Keratinocyte (primary cell): ENCODE measurements at regions not wholly inside any gene's neighbourhood (a gene's known extent, or its start where the extent isn't known, plus 50 kb on each side); places are given as distances from the start of the nearest gene placed in this dataset.

Source experiments
- DNase-seq: peaks from one replicate; pipeline ENCODE4 v3.0.0-alpha.2; 2011; ENCODE audit warnings: low read depth, missing footprints, low spot score
- FAIRE-seq: peaks from 2 replicates; lab custom pipeline; 2011; peaks lifted over from hg19 to GRCh38; lab: Jason Lieb, UNC
- H2AFZ ChIP-seq: 2 replicates; pipeline ENCODE4 v1.6.0; 2012; ENCODE audit warnings: low read length, control low read depth, inconsistent platforms; ENCODE audit not compliant: control insufficient read depth
- H3K27ac ChIP-seq: 2 replicates; pipeline ENCODE4 v1.5.1; 2011; ENCODE audit warnings: low read length; ENCODE audit not compliant: control insufficient read depth, insufficient read depth
- H3K27me3 ChIP-seq: 3 replicates; pipeline ENCODE4 v1.6.0; 2011; ENCODE audit warnings: low read length; ENCODE audit not compliant: control insufficient read depth, insufficient read depth; ENCODE audit errors: extremely low read depth
- H3K36me3 ChIP-seq, 2 experiments: 2 replicates in 1 of 2; 3 replicates in 1 of 2; pipeline ENCODE4 v1.5.1; 2011; ENCODE audit warnings: low read length in 2 of 2, mild to moderate bottlenecking in 1 of 2; ENCODE audit not compliant: control insufficient read depth in 2 of 2, insufficient read depth in 2 of 2; ENCODE audit errors: extremely low read depth in 1 of 2
- H3K4me1 ChIP-seq: 3 replicates; pipeline ENCODE4 v1.5.1; 2011; ENCODE audit warnings: low read length; ENCODE audit not compliant: control insufficient read depth, insufficient read depth; ENCODE audit errors: extremely low read depth
- H3K4me2 ChIP-seq: 3 replicates; pipeline ENCODE4 v1.6.0; 2011; ENCODE audit warnings: low read depth, low read length; ENCODE audit not compliant: control insufficient read depth, insufficient read depth; ENCODE audit errors: extremely low read depth
- H3K4me3 ChIP-seq, 3 experiments: fragments of 200-600 bp in 1 of 3; sonication (generic) in 1 of 3; 2 replicates in 2 of 3; 3 replicates in 1 of 3; pipeline ENCODE4 v1.5.1; 2011 to 2016; ENCODE audit warnings: low read length in 3 of 3, mild to moderate bottlenecking in 3 of 3, control low read depth in 2 of 3, inconsistent platforms in 1 of 3, low read depth in 1 of 3, mixed read lengths in 1 of 3, mixed run types in 1 of 3, moderate library complexity in 1 of 3; ENCODE audit not compliant: control insufficient read depth in 2 of 3, insufficient read depth in 2 of 3; ENCODE audit errors: extremely low read depth in 1 of 3
- H3K79me2 ChIP-seq: 2 replicates; pipeline ENCODE4 v1.6.0; 2012; ENCODE audit warnings: low read length; ENCODE audit not compliant: control insufficient read depth, insufficient read depth
- H3K9ac ChIP-seq: 3 replicates; pipeline ENCODE4 v1.6.0; 2011; ENCODE audit warnings: low read length; ENCODE audit not compliant: control insufficient read depth, insufficient read depth; ENCODE audit errors: extremely low read depth
- H3K9me1 ChIP-seq: 3 replicates; pipeline ENCODE4 v1.6.0; 2011; ENCODE audit warnings: low read length; ENCODE audit not compliant: control insufficient read depth, insufficient read depth; ENCODE audit errors: extremely low read depth
- H3K9me3 ChIP-seq: 2 replicates; pipeline ENCODE4 v1.5.1; 2012; ENCODE audit warnings: low read depth, low read length; ENCODE audit not compliant: control insufficient read depth
- H4K20me1 ChIP-seq: 3 replicates; pipeline ENCODE4 v1.6.0; 2011; ENCODE audit warnings: low read length; ENCODE audit not compliant: control insufficient read depth, insufficient read depth; ENCODE audit errors: extremely low read depth
- CTCF ChIP-seq, 3 experiments: IDR thresholded peaks in 1 of 3; conservative IDR thresholded peaks in 1 of 3; optimal IDR thresholded peaks in 1 of 3; 2 replicates in 2 of 3; 3 replicates in 1 of 3; pipeline versions ENCODE3 to v1.5.1; 2011; ENCODE audit warnings: low read length in 3 of 3, mild to moderate bottlenecking in 3 of 3, moderate library complexity in 2 of 3, control low read depth in 1 of 3, inconsistent platforms in 1 of 3; ENCODE audit not compliant: insufficient read depth in 2 of 3; ENCODE audit errors: extremely low read depth in 1 of 3
- EZH2 ChIP-seq: IDR thresholded peaks from one replicate; pipeline ENCODE4 v1.6.1; 2012; ENCODE audit warnings: inconsistent platforms, mild to moderate bottlenecking, low read length, moderate library complexity
- dilution Hi-C: fragments of 300-500 bp; cut with MboI; formaldehyde crosslinking; loops from one replicate; pipeline ENCODE4 v1.7.0; 2020; ENCODE audit warnings: low sequenced_read_pairs; ENCODE audit not compliant: extremely low pct_ligation_motif_present

- dilution Hi-C loops, result no loop called here
- DNase-seq (no peak), FAIRE-seq (no peak)
- Histone ChIP-seq H4K20me1 (no peaks in the 10 kb centered on the region), H3K79me2 (no peaks in the 10 kb centered on the region), H3K27me3 (no peaks in the 10 kb centered on the region), H3K4me3 (no peak overlapping the region), H2AFZ (no peak overlapping the region), H3K27ac (no peak overlapping the region), H3K4me2 (no peak overlapping the region), H3K4me1 (no peaks in the 10 kb centered on the region), H3K9me3 (no peaks in the 10 kb centered on the region), H3K9ac (no peak overlapping the region), H3K36me3 (no peaks in the 10 kb centered on the region), H3K9me1 (no peaks in the 10 kb centered on the region)
- no peak for TF ChIP-seq EZH2
- no peak for TF ChIP-seq CTCF (optimal IDR thresholded peaks at IDR 0.05 in 1 of 3, IDR thresholded peaks at IDR 0.05 in 1 of 3, conservative IDR thresholded peaks at IDR 0.05 in 1 of 3; ENCODE audit: extremely low read depth in 1 of 3, insufficient read depth in 2 of 3, low read length in 3 of 3)
Measured at GRCh38 chr2:151189125-151189524, 72.5 kb downstream of the RBM43 start.

- no peak for DNase-seq
- no peak for TF ChIP-seq CTCF (optimal IDR thresholded peaks at IDR 0.05 in 1 of 3, IDR thresholded peaks at IDR 0.05 in 1 of 3, conservative IDR thresholded peaks at IDR 0.05 in 1 of 3; ENCODE audit: extremely low read depth in 1 of 3, insufficient read depth in 2 of 3, low read length in 3 of 3)
- no peak for TF ChIP-seq EZH2
- dilution Hi-C loops, result no loop called here
Measured at GRCh38 chr2:151186011-151186410, 75.7 kb downstream of the RBM43 start.

More at GRCh38 chr2:151186011-151186410, 75.7 kb downstream of the RBM43 start:
- Histone ChIP-seq H3K4me2 (no peak overlapping the region), H2AFZ (no peak overlapping the region), H3K4me3 (no peak overlapping the region), H4K20me1 (no peaks in the 10 kb centered on the region), H3K9me1 (no peaks in the 10 kb centered on the region), H3K4me1 (no peaks in the 10 kb centered on the region), H3K79me2 (no peaks in the 10 kb centered on the region), H3K9ac (no peak overlapping the region), H3K27me3 (no peaks in the 10 kb centered on the region), H3K27ac (no peak overlapping the region), H3K36me3 (no peaks in the 10 kb centered on the region), H3K9me3 (no peaks in the 10 kb centered on the region)
- no peak for FAIRE-seq
